ENCODE measurements at regions not wholly inside any gene's neighbourhood (a gene's known extent, or its start where the extent isn't known, plus 50 kb on each side); places are given as distances from the start of the nearest gene placed in this dataset.

DNA sequence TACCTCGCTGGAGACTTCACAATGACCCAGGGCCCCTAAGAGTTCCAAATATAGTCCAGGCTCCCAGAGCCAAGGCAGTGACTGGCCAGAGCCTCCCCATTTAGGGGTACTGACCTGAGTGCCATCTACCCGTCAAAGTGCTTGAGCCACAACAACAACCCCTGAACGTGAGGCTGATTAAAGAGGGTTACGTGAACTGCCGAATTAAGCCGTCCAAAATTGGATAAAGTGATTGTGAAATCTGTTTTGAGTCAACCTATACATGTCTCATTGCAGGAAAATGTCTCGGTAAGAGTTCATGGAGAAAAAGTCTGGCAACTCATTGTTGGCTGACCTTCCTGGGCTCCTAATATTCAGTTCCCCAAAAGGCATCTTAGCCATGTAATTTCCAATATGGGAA lies 116.3 kb downstream of the TTC32 start:
- H3K4me3 ChIP-seq (ENCODE audit: low read depth, low read length): no peak overlapping the region
- TF ChIP-seq, protein P1, sequence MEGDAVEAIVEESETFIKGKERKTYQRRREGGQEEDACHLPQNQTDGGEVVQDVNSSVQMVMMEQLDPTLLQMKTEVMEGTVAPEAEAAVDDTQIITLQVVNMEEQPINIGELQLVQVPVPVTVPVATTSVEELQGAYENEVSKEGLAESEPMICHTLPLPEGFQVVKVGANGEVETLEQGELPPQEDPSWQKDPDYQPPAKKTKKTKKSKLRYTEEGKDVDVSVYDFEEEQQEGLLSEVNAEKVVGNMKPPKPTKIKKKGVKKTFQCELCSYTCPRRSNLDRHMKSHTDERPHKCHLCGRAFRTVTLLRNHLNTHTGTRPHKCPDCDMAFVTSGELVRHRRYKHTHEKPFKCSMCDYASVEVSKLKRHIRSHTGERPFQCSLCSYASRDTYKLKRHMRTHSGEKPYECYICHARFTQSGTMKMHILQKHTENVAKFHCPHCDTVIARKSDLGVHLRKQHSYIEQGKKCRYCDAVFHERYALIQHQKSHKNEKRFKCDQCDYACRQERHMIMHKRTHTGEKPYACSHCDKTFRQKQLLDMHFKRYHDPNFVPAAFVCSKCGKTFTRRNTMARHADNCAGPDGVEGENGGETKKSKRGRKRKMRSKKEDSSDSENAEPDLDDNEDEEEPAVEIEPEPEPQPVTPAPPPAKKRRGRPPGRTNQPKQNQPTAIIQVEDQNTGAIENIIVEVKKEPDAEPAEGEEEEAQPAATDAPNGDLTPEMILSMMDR (IDR thresholded peaks at IDR 0.05; ENCODE audit: low read depth, low read length): no peak

GRCh38 chr2:19784456-19784855 lies 117.3 kb downstream of the TTC32 start:
- TF ChIP-seq, protein P1 (IDR thresholded peaks at IDR 0.05; ENCODE audit: low read depth, low read length): no peak
- no peak overlapping the region for H3K4me3 ChIP-seq (ENCODE audit: low read depth, low read length)

- no peak overlapping the region for H3K4me3 ChIP-seq (ENCODE audit: low read depth, low read length)
- TF ChIP-seq, protein P1 (IDR thresholded peaks at IDR 0.05; ENCODE audit: low read depth, low read length): no peak
Observed at GRCh38 chr2:19783935-19784334, 117.8 kb downstream of the TTC32 start.

DNA sequence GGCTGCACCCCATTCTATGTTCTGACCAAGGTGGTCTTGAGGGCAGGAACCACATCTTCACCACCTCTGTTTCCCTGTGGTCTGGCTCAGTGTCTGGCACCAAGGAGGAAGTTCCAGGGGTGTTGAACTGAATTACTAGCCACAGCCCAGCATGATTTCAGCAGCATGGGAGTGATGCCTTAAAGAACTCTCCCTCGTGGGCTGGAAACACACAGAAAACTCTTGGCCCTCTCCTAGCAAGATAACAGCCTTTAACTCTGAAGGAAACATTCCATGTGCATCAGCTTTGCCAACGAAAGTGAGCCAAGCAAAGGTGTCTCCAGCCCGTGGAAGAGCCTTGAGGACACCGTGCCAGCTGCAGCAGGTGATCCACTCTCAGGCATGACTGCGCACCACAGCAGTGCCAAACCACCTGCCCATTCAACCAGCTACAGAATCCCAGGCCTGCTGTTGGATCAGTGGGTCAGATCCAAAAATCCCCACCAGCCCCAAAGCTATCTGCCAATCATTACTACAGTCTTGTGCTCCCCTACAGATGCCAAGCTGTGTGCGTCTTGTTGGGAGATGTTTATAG lies 124.8 kb downstream of the TTC32 start:
- H3K4me3 ChIP-seq (ENCODE audit: low read depth, low read length): no peak overlapping the region
- TF ChIP-seq, protein P1 (IDR thresholded peaks at IDR 0.05; ENCODE audit: low read depth, low read length): no peak

GRCh38 chr2:19775838-19776237 lies 125.9 kb downstream of the TTC32 start:
- H3K4me3 ChIP-seq (ENCODE audit: low read depth, low read length): no peak overlapping the region
- TF ChIP-seq, protein P1 (IDR thresholded peaks at IDR 0.05; ENCODE audit: low read depth, low read length): no peak

DNA sequence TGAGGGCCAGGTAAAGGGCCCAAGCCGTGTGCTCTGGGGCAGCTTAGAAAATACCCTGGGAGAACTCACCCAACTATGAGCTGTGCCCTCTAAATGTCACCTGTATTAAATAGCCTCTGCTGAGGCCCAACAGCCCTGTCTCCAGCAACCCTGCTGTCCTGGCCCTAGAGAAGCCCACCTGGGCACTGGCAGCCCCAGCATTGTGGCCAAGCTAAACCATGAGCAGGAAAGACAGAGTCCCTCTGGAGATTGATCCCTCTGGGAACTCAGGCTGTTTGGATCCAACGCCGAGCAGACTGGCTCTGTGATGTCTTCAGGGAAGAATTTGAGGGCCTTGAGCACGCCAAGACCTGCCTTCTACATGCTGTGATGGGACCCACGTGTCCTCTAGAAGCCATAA lies 126.5 kb downstream of the TTC32 start:
- no peak overlapping the region for H3K4me3 ChIP-seq (ENCODE audit: low read depth, low read length)
- TF ChIP-seq, protein P1 (IDR thresholded peaks at IDR 0.05; ENCODE audit: low read depth, low read length): no peak

GRCh38 chr2:19774805-19775176 lies 127.0 kb downstream of the TTC32 start:
- TF ChIP-seq, protein P1 (IDR thresholded peaks at IDR 0.05; ENCODE audit: low read depth, low read length): no peak
- H3K4me3 ChIP-seq (ENCODE audit: low read depth, low read length): no peak overlapping the region

Data from WI38 (cell line).